ENCODE measurements at regions not wholly inside any gene's neighbourhood (a gene's known extent, or its start where the extent isn't known, plus 50 kb on each side); places are given as distances from the start of the nearest gene placed in this dataset.
"Not testable (repeated sequence)": the region's sequence is repeated elsewhere in the genome, so short reads cannot be mapped to it uniquely, and the experiment has no call there.

DNA sequence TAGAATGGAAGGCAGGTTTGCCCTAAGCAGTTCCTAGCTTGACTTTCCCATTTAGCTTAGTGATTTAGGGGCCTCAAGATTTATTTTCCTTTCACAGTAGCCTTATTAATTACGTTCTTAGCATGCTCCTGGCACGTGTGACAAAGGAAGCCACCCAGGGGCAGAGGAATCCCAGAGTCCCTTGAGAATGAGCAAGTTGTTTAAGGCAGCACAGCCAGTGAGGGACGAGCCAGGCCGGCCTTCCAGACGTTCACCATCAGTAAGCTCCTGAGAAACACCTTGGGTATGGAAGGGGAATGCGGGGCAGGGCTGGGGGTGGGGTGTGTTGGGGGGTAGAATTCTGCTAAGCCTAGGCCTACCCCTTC is 76.3 kb downstream of the SOWAHC start:
- Mint-ChIP-seq H3K9me3 (no peaks in the 10 kb centered on the region), H3K36me3 (no peaks in the 10 kb centered on the region), H3K27me3 (ENCODE audit: low read depth) (no peaks in the 10 kb centered on the region), H3K4me1 (peaks cover 20% of the 10 kb centered on the region), H3K4me3 (no peak overlapping the region), H3K27ac (no peak overlapping the region)
- POLR2A ChIA-PET = no interaction called here
- TF ChIP-seq, protein P1, sequence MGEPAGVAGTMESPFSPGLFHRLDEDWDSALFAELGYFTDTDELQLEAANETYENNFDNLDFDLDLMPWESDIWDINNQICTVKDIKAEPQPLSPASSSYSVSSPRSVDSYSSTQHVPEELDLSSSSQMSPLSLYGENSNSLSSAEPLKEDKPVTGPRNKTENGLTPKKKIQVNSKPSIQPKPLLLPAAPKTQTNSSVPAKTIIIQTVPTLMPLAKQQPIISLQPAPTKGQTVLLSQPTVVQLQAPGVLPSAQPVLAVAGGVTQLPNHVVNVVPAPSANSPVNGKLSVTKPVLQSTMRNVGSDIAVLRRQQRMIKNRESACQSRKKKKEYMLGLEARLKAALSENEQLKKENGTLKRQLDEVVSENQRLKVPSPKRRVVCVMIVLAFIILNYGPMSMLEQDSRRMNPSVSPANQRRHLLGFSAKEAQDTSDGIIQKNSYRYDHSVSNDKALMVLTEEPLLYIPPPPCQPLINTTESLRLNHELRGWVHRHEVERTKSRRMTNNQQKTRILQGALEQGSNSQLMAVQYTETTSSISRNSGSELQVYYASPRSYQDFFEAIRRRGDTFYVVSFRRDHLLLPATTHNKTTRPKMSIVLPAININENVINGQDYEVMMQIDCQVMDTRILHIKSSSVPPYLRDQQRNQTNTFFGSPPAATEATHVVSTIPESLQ (CRISPR knock-in tag; IDR thresholded peaks at IDR 0.05) = no peak
- TF ChIP-seq ELF4 (CRISPR knock-in tag; IDR thresholded peaks at IDR 0.05; ENCODE audit: low read depth) (no peak), ZNF416 (CRISPR knock-in tag; IDR thresholded peaks at IDR 0.05) (no peak)
- TF ChIP-seq, protein P2, sequence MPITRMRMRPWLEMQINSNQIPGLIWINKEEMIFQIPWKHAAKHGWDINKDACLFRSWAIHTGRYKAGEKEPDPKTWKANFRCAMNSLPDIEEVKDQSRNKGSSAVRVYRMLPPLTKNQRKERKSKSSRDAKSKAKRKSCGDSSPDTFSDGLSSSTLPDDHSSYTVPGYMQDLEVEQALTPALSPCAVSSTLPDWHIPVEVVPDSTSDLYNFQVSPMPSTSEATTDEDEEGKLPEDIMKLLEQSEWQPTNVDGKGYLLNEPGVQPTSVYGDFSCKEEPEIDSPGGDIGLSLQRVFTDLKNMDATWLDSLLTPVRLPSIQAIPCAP (CRISPR knock-in tag; IDR thresholded peaks at IDR 0.05) = no peak
- DNase-seq (ENCODE audit: low spot score) = no peak
- no peak for ATAC-seq
- CTCF ChIA-PET = no interaction called here

DNA sequence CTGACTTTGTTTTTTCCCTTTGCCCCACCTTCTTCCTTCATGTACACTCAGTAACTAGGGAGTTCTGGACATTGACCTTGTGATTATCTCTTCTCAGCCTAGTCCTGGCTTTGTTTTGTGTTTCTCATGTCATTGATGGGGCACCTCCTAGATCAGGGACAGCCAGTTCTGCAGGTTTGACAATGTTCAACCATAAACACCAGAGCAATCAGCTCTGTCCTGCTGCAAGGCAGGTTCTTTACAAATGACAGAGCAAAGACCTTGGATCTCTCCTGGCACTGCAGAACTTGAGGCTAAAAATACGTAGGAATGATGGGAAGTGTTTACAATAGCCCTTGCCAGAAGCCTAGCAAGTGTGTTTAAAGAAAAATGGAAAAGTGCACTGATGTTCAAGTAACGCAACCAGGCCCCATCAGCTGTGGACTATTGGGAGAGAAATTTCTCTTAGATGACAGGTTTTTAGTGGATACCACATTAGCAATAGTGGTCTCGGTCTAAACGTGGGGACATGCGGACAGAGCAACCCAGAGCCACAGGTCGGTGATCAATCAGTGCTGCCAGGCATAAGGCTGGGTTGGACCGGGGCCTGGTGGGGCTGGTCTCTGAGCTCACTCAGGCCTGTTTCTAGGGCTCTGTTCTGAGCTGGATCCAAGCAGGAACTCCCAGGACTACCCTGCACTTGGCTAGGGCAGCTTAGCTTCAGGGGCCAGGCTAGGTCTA is 76.8 kb downstream of the SOWAHC start:
- ATAC-seq (no peak), DNase-seq (ENCODE audit: low spot score) (no peak)
- Mint-ChIP-seq H3K27me3 (ENCODE audit: low read depth) (no peaks in the 10 kb centered on the region), H3K4me3 (no peak overlapping the region), H3K9me3 (no peaks in the 10 kb centered on the region), H3K27ac (no peak overlapping the region), H3K36me3 (no peaks in the 10 kb centered on the region), H3K4me1 (peaks cover 20% of the 10 kb centered on the region)
- TF ChIP-seq NR2C2 (CRISPR knock-in tag; IDR thresholded peaks at IDR 0.05) (no peak), SMAD3 (CRISPR knock-in tag; IDR thresholded peaks at IDR 0.05; ENCODE audit: borderline replicate concordance) (no peak), GABPB1 (CRISPR knock-in tag; IDR thresholded peaks at IDR 0.05) (peak; percentile 21; the same call in 1 of the 2 replicates), ESRRA (CRISPR knock-in tag; IDR thresholded peaks at IDR 0.05; ENCODE audit: borderline replicate concordance) (no peak)
- TF ChIP-seq, protein P3, sequence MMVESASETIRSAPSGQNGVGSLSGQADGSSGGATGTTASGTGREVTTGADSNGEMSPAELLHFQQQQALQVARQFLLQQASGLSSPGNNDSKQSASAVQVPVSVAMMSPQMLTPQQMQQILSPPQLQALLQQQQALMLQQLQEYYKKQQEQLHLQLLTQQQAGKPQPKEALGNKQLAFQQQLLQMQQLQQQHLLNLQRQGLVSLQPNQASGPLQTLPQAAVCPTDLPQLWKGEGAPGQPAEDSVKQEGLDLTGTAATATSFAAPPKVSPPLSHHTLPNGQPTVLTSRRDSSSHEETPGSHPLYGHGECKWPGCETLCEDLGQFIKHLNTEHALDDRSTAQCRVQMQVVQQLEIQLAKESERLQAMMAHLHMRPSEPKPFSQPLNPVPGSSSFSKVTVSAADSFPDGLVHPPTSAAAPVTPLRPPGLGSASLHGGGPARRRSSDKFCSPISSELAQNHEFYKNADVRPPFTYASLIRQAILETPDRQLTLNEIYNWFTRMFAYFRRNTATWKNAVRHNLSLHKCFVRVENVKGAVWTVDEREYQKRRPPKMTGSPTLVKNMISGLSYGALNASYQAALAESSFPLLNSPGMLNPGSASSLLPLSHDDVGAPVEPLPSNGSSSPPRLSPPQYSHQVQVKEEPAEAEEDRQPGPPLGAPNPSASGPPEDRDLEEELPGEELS (CRISPR knock-in tag; IDR thresholded peaks at IDR 0.05) = no peak
- TF ChIP-seq, protein P4, sequence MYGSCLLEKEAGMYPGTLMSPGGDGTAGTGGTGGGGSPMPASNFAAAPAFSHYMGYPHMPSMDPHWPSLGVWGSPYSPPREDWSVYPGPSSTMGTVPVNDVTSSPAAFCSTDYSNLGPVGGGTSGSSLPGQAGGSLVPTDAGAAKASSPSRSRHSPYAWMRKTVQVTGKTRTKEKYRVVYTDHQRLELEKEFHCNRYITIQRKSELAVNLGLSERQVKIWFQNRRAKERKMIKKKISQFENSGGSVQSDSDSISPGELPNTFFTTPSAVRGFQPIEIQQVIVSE (CRISPR knock-in tag; IDR thresholded peaks at IDR 0.05; ENCODE audit: borderline replicate concordance) = no peak
- POLR2A ChIA-PET = no interaction called here
- CTCF ChIA-PET = no interaction called here

DNA sequence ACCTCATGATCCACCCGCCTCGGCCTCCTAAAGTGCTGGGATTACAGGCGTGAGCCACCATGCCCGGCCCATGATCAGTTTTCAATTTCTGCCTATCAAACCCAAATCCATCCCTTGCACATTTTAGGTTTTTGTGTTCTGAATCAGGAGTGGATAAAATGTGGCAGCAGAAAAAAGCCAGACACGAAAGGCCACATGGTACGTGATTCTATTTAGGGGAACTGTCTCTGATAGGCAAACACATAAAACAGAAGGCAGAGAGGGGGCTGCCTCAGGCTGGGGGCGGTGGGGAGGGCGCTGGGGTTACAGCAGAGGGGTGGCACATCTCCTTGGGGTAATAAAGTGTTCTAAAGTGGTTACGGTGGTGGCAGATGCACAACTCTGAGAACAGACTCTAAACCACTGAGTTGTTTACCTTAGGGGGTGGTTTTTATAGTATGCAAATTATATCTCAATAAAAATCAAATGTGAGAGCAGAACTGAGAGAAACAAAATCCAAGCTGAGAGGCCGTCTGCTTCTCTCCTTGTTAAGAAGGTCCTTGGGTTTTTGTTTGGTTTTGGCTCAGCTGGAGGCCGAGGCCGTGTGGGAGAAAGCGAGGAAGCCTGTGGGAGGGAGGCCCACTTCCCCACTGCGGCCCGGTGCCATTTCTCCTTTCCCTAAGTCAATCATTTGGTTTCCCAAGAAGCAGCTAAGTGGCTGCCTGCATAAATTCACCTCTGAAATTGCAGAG is 78.0 kb downstream of the SOWAHC start:
- CTCF ChIA-PET = no interaction called here
- ATAC-seq (no peak), DNase-seq (ENCODE audit: low spot score) (no peak)
- Mint-ChIP-seq H3K27me3 (ENCODE audit: low read depth) (no peaks in the 10 kb centered on the region), H3K9me3 (no peaks in the 10 kb centered on the region), H3K4me1 (peaks cover 20% of the 10 kb centered on the region), H3K4me3 (no peak overlapping the region), H3K36me3 (no peaks in the 10 kb centered on the region), H3K27ac (no peak overlapping the region)
- TF ChIP-seq SP1 (CRISPR knock-in tag; conservative IDR thresholded peaks at IDR 0.05) (no peak), ZNF219 (CRISPR knock-in tag; IDR thresholded peaks at IDR 0.05; ENCODE audit: borderline replicate concordance) (no peak), MXD4 (CRISPR knock-in tag; IDR thresholded peaks at IDR 0.05; ENCODE audit: borderline replicate concordance) (no peak)
- TF ChIP-seq, protein P5, sequence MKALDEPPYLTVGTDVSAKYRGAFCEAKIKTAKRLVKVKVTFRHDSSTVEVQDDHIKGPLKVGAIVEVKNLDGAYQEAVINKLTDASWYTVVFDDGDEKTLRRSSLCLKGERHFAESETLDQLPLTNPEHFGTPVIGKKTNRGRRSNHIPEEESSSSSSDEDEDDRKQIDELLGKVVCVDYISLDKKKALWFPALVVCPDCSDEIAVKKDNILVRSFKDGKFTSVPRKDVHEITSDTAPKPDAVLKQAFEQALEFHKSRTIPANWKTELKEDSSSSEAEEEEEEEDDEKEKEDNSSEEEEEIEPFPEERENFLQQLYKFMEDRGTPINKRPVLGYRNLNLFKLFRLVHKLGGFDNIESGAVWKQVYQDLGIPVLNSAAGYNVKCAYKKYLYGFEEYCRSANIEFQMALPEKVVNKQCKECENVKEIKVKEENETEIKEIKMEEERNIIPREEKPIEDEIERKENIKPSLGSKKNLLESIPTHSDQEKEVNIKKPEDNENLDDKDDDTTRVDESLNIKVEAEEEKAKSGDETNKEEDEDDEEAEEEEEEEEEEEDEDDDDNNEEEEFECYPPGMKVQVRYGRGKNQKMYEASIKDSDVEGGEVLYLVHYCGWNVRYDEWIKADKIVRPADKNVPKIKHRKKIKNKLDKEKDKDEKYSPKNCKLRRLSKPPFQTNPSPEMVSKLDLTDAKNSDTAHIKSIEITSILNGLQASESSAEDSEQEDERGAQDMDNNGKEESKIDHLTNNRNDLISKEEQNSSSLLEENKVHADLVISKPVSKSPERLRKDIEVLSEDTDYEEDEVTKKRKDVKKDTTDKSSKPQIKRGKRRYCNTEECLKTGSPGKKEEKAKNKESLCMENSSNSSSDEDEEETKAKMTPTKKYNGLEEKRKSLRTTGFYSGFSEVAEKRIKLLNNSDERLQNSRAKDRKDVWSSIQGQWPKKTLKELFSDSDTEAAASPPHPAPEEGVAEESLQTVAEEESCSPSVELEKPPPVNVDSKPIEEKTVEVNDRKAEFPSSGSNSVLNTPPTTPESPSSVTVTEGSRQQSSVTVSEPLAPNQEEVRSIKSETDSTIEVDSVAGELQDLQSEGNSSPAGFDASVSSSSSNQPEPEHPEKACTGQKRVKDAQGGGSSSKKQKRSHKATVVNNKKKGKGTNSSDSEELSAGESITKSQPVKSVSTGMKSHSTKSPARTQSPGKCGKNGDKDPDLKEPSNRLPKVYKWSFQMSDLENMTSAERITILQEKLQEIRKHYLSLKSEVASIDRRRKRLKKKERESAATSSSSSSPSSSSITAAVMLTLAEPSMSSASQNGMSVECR (CRISPR knock-in tag; IDR thresholded peaks at IDR 0.05; ENCODE audit: borderline replicate concordance) = no peak
- TF ChIP-seq, protein P6, sequence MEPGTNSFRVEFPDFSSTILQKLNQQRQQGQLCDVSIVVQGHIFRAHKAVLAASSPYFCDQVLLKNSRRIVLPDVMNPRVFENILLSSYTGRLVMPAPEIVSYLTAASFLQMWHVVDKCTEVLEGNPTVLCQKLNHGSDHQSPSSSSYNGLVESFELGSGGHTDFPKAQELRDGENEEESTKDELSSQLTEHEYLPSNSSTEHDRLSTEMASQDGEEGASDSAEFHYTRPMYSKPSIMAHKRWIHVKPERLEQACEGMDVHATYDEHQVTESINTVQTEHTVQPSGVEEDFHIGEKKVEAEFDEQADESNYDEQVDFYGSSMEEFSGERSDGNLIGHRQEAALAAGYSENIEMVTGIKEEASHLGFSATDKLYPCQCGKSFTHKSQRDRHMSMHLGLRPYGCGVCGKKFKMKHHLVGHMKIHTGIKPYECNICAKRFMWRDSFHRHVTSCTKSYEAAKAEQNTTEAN (CRISPR knock-in tag; IDR thresholded peaks at IDR 0.05) = no peak
- POLR2A ChIA-PET = no interaction called here

DNA sequence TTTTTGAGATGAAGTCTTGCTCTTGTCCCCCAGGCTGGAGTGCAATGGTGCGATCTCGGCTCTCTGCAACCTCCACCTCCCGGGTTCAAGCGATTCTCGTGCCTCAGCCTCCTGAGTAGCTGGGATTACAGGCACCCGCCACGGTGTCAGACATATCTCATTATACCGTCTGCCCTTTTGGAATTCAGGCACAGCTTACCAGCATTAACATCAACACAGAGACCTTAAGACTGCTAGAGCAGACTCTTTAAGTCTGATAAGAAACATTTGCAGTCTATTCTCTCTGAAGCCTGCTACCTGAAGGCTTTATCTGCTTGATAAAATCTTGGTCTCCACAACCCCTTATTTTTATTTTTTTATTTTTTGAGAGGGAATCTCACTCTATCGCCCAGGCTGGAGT is 78.7 kb downstream of the SOWAHC start:
- DNase-seq (ENCODE audit: low spot score); CTCF ChIA-PET; H3K9me3 Mint-ChIP-seq; H3K27ac Mint-ChIP-seq; H3K4me3 Mint-ChIP-seq; H3K27me3 Mint-ChIP-seq (ENCODE audit: low read depth); POLR2A ChIA-PET; ATAC-seq; H3K36me3 Mint-ChIP-seq: not testable (repeated sequence)
- peaks cover 20% of the 10 kb centered on the region for H3K4me1 Mint-ChIP-seq
